GM12872 (cell line): ENCODE measurements at regions not wholly inside any gene's neighbourhood (a gene's known extent, or its start where the extent isn't known, plus 50 kb on each side); places are given as distances from the start of the nearest gene placed in this dataset.

Experiments
- TF ChIP-seq, protein P1 (sequence below): IDR thresholded peaks from 3 replicates; pipeline ENCODE4 v1.5.1; 2011; ENCODE audit warnings: low read depth, mild to moderate bottlenecking, low read length, moderate library complexity; ENCODE audit not compliant: insufficient read depth

DNA sequence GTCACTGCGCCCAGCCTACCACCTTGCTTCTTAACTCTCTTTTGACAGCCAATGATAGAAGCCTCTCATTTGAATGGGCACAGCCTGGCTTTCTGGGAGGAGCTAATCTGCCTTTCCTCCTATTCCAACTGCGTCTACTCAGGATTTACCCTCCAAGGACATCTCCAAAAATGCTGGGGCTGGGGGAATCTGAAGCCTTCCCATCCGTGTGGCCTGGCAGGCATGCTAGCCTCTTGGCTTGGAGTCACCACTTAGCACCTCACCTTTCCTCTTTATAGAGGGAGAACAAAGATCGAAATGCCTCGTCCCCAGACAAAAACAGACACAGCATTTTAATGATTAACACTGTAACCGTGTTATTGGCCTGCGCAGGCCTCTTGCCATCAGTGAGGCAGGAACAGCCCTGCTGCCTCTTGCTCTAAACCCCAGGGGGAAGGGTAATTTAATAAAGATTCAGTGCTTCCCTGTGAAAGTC is 108.2 kb upstream of the KLF4 start:
- TF ChIP-seq, protein P1, sequence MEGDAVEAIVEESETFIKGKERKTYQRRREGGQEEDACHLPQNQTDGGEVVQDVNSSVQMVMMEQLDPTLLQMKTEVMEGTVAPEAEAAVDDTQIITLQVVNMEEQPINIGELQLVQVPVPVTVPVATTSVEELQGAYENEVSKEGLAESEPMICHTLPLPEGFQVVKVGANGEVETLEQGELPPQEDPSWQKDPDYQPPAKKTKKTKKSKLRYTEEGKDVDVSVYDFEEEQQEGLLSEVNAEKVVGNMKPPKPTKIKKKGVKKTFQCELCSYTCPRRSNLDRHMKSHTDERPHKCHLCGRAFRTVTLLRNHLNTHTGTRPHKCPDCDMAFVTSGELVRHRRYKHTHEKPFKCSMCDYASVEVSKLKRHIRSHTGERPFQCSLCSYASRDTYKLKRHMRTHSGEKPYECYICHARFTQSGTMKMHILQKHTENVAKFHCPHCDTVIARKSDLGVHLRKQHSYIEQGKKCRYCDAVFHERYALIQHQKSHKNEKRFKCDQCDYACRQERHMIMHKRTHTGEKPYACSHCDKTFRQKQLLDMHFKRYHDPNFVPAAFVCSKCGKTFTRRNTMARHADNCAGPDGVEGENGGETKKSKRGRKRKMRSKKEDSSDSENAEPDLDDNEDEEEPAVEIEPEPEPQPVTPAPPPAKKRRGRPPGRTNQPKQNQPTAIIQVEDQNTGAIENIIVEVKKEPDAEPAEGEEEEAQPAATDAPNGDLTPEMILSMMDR, result no peak

DNA sequence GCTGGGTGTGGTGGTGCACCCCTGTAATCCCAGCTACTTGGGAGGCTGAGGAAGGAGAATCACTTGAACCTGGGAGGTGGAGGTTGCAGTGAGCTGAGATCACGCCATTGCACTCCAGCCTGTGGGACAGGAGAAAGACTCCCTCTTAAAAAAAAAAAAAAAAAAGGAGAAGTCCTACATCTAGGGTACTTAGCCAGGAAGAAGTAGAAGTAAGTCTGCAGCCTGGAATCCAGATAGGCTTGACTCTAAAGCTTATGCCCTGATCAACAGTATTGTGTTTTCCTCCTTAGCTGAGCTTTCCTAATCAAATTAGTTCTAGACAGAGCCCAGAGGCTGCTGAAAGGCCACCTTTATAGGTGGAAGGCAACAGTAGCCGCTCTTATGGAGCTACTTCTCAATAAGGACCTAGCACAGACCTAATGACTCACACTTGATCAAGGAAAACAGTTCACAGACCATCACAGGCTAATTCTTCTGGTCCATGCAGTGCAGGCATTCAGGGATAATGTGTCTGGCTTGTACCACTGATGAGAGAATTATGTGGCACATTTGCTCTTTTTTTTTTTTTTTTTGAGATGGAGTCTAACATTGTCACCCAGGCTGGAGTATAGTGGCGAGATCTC is 105.5 kb upstream of the KLF4 start:
- TF ChIP-seq, protein P1, result no peak

DNA sequence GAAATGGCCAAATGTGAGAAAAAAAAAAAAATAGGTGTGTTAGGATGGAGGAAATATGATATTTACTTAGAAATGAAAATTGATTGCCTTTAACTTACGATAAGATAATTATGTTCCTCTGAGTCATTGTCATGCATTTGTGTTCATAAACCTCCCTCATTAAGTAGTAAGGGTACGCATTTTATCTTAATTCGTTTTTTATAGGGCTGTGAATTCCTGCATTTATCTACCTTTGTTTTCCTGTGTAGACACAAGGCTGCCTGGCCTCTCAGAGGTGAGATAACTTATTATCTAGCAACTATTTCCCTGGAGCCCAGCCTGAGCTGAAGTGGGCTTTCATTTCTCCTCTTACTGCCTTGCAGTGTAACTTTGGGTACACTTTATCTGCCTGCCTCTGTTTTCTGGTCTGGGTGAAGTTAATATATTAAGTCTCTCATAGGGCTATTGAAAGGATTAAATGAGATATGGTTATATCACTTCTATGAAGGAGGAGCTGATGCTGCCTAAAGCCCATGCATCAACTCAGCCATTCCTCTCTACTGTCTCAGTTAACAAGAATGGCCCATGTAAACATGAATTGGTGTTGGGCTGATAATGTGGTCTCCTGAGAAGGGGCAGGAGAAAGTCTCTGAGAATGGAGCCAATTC is 103.8 kb upstream of the KLF4 start:
- TF ChIP-seq, protein P1, result no peak

DNA sequence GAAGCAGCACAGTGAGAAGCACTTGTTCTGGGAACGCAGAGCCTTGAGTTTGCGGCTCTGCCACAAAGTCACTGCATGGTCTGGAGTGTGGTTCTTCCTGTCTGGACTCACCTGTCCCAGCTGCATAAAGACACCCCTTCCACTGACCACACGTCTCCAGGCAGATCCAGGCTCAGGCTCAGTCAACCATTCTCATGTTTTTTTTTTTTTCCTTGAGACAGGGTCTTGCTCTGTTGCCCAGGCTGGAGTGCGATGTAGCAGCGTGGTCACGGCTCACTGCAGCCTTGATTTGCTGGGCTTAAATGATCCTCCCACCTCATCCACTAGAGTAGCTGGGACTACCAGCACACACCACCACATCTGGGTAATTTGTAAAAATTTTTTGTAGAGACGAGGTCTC is 102.9 kb upstream of the KLF4 start:
- TF ChIP-seq, protein P1, result no peak

DNA sequence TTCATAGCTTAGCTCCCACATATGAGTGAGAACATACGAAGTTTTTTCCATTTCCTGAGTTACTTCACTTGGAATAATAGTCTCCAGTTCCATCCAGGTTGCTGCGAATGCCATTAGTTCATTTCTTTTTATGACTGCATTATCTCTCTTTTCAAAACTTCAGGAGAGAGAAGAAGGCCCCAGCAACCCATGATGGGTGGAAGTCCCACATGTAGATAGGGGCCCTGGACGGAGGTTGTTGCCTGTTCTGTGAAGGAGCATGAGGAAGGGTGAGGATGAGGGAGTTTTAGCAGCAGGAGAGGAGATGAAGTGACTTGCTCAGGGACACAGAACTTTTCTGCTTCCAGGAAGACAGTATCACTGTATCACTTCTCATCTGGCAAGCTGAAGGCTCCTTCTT is 102.2 kb upstream of the KLF4 start:
- TF ChIP-seq, protein P1, result no peak

DNA sequence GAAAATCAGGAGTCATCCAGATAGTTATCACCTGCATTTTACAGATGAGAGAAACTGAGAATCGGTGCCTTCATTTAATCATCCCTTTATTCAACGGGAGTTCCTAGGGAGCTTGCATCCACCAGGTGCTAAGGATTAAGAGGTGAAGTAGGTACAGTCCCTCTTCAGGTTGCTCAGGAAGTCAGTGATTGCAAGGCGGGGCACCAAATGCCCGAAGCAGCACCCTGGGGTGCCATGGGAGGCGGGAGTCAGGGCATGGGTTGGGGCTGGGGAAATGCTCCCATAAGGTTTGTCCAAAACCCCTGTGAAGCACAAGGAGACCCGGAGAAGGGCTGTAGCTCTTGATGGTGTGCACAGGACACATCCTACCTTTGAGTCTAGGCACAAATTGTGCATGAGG is 98.8 kb upstream of the KLF4 start:
- TF ChIP-seq, protein P1, result no peak

DNA sequence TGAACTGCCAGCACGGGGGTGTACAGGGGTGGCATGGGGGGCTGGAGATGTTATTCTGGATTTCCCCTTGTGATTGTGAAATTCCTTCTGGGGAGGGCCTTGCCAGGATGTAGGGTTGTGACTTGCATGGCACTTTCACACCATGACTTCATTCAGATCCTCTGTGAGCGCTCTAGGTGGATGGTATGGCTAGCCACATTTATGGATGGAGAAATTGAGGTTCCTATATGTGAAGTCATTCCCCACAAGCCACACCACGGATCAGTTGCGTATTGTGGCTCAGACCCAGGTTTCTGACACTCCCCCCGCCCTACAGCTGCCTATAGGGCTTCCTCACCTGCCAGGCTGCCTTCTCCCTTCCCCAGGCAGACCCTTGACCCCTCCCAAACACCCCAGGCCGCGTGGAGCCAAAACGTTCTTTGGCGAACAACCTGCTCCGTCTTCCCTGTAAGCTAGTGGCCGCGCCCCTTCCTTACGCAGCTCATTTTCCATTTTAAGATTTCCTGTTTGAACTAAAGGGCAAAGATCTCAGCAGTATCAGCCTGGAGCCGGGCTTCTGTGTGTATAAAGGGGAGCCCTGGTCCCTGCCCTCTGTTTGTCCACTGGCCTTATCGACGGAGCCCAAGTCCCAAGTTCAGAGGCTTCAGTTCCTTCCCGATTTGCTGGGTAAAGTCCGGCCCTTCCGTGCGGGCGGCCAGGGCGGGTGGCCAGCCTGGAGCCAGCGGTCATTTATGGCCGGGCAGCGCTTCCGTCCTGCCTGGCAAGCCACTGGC is 97.8 kb upstream of the KLF4 start:
- TF ChIP-seq, protein P1, result no peak
